Neural crest cell (in vitro differentiated cells): ENCODE measurements at regions not wholly inside any gene's neighbourhood (a gene's known extent, or its start where the extent isn't known, plus 50 kb on each side); places are given as distances from the start of the nearest gene placed in this dataset.

Source experiments
- DNase-seq: peaks from one replicate; pipeline ENCODE4 v3.0.0; 2021; ENCODE audit warnings: low read depth, mixed read lengths, low spot score
- H3K27ac Mint-ChIP-seq: one replicate; pipeline ENCODE4 v1.8.0; 2021; ENCODE audit warnings: mild to moderate bottlenecking, mixed read lengths; ENCODE audit not compliant: unreplicated experiment
- H3K27me3 Mint-ChIP-seq: 2 replicates; pipeline ENCODE4 v1.8.0; 2021; ENCODE audit warnings: low read depth, mild to moderate bottlenecking, mixed read lengths
- H3K36me3 Mint-ChIP-seq: 2 replicates; pipeline ENCODE4 v1.8.0; 2021; ENCODE audit warnings: low read depth, mild to moderate bottlenecking, mixed read lengths
- H3K4me1 Mint-ChIP-seq: 2 replicates; pipeline ENCODE4 v1.8.0; 2021; ENCODE audit warnings: mixed read lengths
- H3K4me3 Mint-ChIP-seq: one replicate; pipeline ENCODE4 v1.8.0; 2021; ENCODE audit warnings: mild to moderate bottlenecking, mixed read lengths
- H3K9me3 Mint-ChIP-seq: 2 replicates; pipeline ENCODE4 v1.8.0; 2021; ENCODE audit warnings: mixed read lengths
- TF ChIP-seq, protein P1 (sequence below): fragments of 200-600 bp; sonication (generic); conservative IDR thresholded peaks from 2 replicates; pipeline ENCODE4 v1.5.0; 2021; ENCODE audit warnings: antibody characterized with exemption, mild to moderate bottlenecking

DNA sequence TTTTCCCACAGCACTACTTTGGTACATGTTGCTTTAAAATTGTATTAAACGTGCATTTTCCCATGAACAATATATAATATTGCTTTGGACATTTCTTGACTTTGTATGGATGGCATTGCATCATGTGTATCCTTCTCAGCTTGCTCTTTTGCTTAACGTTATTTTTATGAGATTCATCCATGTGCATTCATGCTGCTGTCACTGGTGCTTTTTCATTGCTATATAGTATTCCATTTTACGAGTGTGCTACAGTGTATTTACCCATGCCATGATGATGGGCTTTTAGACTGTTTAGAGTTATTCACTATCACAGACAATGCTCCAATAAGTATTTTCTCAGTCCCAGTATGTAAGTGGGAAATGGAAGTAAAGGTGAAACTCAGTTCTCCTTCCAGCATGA lies 195.2 kb upstream of the COX10 start:
- Mint-ChIP-seq H3K9me3 (no peaks in the 10 kb centered on the region), H3K4me3 (no peak overlapping the region), H3K27ac (no peak overlapping the region), H3K27me3 (no peaks in the 10 kb centered on the region), H3K4me1 (peaks cover 12% of the 10 kb centered on the region), H3K36me3 (no peaks in the 10 kb centered on the region)
- TF ChIP-seq, protein P1, sequence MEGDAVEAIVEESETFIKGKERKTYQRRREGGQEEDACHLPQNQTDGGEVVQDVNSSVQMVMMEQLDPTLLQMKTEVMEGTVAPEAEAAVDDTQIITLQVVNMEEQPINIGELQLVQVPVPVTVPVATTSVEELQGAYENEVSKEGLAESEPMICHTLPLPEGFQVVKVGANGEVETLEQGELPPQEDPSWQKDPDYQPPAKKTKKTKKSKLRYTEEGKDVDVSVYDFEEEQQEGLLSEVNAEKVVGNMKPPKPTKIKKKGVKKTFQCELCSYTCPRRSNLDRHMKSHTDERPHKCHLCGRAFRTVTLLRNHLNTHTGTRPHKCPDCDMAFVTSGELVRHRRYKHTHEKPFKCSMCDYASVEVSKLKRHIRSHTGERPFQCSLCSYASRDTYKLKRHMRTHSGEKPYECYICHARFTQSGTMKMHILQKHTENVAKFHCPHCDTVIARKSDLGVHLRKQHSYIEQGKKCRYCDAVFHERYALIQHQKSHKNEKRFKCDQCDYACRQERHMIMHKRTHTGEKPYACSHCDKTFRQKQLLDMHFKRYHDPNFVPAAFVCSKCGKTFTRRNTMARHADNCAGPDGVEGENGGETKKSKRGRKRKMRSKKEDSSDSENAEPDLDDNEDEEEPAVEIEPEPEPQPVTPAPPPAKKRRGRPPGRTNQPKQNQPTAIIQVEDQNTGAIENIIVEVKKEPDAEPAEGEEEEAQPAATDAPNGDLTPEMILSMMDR, result no peak
- DNase-seq, result no peak

DNA sequence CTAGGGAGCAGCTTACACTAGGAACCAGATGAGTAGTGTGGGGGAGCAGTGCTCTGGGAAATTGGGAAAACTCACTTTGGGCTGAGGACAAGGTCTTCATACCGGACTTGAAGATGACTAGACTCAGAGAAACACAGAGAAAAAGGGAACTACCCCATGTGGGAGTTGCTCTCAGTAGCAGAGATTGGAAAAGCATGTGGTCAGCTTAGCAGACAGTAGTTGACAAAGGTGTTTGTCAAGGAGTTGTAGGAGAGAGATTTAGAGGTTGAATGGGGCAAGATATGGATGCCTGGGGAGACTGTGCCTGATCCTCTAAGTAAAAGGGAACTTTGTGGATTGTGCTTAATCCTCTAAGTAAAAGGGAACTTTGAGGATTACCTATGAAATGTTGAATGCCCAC lies 194.5 kb upstream of the COX10 start:
- no peak overlapping the region for H3K27ac Mint-ChIP-seq
- no peaks in the 10 kb centered on the region for H3K27me3 Mint-ChIP-seq
- H3K4me1 Mint-ChIP-seq, result peaks cover 10% of the 10 kb centered on the region
- no peaks in the 10 kb centered on the region for H3K9me3 Mint-ChIP-seq
- no peak for DNase-seq
- TF ChIP-seq, protein P1, result no peak
- no peaks in the 10 kb centered on the region for H3K36me3 Mint-ChIP-seq
- no peak overlapping the region for H3K4me3 Mint-ChIP-seq

DNA sequence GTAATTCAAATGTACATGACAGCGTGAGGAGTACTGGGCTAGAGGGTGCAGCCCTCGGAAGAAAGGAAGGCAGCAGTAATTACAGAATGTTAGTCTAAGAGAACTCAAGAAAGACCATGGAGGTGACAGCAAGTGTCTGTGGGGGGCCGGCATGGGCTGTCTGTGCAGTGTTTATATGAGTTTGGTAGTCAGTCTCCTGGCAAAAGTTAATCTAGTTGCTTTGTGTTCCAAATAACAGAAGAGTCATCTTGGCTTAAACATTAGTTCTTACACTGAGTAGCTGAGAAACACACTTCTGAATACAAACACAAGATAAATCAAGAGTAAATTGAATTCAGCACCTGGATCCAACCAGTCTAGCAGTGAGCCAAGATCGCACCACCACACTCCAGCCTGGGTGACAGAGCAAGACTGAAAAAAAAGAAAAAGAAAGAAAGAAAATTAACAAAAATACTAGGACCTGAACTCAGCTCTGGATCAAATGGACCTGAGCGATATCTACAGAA lies 189.3 kb upstream of the COX10 start:
- Mint-ChIP-seq H3K27me3 (no peaks in the 10 kb centered on the region), H3K27ac (no peak overlapping the region), H3K36me3 (peaks cover 11% of the 10 kb centered on the region), H3K4me3 (no peak overlapping the region), H3K9me3 (peaks cover 5% of the 10 kb centered on the region), H3K4me1 (peaks cover 4% of the 10 kb centered on the region)
- TF ChIP-seq, protein P1, result no peak
- DNase-seq, result no peak

DNA sequence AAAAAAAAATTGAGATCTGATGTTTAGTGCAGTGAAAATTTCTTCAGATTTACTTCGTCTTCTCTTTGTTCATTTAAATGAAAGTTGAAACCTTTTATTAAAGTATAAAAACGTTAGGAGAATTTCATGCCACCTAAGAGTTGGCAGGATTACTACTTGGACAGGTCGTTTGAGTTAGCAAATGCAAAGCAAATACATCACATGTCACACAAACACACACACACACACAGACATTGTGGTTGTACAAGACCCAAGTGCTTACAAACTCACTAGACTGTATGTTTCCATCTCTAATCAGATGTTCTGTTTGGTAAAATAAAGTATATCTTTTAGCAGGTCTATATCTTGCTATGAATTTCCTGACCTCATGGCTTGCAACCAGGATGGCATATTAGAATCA lies 185.6 kb upstream of the COX10 start:
- DNase-seq, result no peak
- H3K4me1 Mint-ChIP-seq, result peaks cover 20% of the 10 kb centered on the region
- H3K36me3 Mint-ChIP-seq, result peaks cover 11% of the 10 kb centered on the region
- no peak overlapping the region for H3K4me3 Mint-ChIP-seq
- no peaks in the 10 kb centered on the region for H3K27me3 Mint-ChIP-seq
- TF ChIP-seq, protein P1, result no peak
- H3K27ac Mint-ChIP-seq, result no peak overlapping the region
- peaks cover 5% of the 10 kb centered on the region for H3K9me3 Mint-ChIP-seq

DNA sequence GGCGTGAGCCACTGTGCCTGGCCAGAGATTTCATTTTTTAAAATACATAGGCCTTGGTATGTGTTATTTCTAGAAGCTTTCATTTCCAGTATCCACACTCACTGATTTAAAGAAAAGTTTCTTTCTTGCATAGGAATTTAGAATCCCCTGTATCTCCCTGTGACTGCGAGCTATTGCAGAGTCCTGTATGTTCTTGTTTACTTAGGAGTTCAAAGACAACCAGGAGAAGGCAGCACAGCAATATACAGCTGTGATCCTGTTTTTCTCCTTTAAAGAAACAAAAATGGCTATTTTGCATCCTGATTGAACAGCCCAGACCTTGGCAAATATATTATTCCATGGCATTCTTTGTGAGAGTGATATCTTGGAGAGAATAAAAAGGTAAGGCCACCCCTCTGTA lies 185.0 kb upstream of the COX10 start:
- Mint-ChIP-seq H3K4me3 (no peak overlapping the region), H3K9me3 (peaks cover 5% of the 10 kb centered on the region)

More for the DNA sequence above, 185.0 kb upstream of the COX10 start:
- Mint-ChIP-seq H3K27ac (no peak overlapping the region), H3K4me1 (peaks cover 22% of the 10 kb centered on the region), H3K36me3 (peaks cover 11% of the 10 kb centered on the region), H3K27me3 (no peaks in the 10 kb centered on the region)
- TF ChIP-seq, protein P1, result no peak
- DNase-seq, result no peak
